ENCODE measurements at regions not wholly inside any gene's neighbourhood (a gene's known extent, or its start where the extent isn't known, plus 50 kb on each side); places are given as distances from the start of the nearest gene placed in this dataset.

DNA sequence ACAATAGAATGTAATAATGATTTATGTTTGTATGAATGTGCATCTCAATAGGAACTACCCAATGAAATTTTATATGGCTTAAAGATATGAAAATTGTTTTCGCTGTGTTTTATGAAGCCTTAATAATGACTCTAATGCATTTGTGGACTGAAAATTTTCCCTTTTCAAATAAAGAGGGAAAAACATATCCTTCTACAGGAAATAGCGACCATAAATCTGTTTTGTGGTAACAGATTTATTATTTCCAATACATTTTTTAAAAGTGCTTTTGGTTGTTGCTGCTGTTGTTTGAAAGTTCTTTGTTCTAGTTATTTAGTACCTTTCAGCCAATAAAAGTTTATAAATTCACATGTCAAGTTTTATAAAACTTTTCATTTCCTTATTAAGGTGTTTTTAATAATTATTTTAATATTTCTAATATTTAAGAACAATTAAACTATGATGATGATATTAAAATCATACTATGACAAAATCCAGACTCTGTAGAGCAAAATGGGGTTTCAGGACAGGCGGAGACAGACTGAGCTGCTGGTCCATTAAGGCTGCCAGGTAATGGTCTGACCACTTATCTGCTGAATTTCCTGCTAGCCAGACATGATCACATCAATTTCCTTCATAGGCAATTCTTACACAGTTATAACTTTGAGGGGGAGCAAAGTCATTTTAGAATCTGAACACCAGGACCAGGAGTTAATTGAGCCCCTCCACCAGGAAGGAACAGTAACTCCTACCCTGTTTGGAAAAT is 65.7 kb upstream of the NEUROD1 start:
- TF ChIP-seq, protein P1, sequence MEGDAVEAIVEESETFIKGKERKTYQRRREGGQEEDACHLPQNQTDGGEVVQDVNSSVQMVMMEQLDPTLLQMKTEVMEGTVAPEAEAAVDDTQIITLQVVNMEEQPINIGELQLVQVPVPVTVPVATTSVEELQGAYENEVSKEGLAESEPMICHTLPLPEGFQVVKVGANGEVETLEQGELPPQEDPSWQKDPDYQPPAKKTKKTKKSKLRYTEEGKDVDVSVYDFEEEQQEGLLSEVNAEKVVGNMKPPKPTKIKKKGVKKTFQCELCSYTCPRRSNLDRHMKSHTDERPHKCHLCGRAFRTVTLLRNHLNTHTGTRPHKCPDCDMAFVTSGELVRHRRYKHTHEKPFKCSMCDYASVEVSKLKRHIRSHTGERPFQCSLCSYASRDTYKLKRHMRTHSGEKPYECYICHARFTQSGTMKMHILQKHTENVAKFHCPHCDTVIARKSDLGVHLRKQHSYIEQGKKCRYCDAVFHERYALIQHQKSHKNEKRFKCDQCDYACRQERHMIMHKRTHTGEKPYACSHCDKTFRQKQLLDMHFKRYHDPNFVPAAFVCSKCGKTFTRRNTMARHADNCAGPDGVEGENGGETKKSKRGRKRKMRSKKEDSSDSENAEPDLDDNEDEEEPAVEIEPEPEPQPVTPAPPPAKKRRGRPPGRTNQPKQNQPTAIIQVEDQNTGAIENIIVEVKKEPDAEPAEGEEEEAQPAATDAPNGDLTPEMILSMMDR (IDR thresholded peaks at IDR 0.05; ENCODE audit: low read length, missing control alignments) = no peak
- no peak for DNase-seq (ENCODE audit: low read depth)
- no peak overlapping the region for H3K4me3 ChIP-seq (replicated peaks; ENCODE audit: low read depth, low read length)

DNA sequence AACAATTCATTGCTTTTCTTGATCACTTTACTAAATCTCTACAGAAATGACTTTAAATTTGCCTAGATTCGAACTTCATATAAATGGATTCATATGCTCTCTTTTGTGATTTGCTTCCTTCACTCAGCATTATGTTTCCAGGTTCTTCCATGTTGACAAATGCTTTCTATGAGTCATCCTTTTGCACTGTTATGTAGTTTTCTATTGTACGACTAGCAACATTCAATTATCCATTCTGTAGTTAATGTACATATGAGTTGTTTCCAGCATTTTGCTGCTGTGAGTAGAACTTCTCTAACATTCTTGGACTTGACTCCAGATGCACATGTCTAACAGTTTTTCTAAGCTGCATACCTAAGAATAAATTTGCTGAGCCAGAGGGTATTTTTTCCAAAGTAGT is 66.5 kb upstream of the NEUROD1 start:
- no peak overlapping the region for H3K4me3 ChIP-seq (replicated peaks; ENCODE audit: low read depth, low read length)
- no peak for DNase-seq (ENCODE audit: low read depth)
- TF ChIP-seq, protein P1 (IDR thresholded peaks at IDR 0.05; ENCODE audit: low read length, missing control alignments) = no peak

DNA sequence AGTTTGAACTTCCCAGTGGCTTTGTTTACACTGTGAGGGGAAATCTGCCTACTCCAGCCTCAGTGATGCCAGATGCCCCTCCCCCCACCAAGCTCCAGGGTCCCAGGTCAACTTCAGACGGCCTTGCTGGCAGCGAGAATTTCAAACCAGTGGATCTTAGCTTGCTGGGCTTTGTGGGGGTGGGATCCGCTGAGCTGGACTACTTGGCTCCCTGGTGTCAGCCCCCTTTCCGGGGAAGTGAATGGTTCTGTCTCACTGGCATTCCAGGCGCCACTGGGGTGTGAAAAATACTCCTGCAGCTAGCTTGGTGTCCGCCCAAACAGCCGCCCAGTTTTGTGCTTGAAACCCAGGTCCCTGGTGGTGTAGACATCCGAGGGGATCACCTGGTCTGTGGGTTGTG is 70.0 kb upstream of the NEUROD1 start:
- DNase-seq (ENCODE audit: low read depth) = no peak
- TF ChIP-seq, protein P1 (IDR thresholded peaks at IDR 0.05; ENCODE audit: low read length, missing control alignments) = no peak
- no peak overlapping the region for H3K4me3 ChIP-seq (replicated peaks; ENCODE audit: low read depth, low read length)

DNA sequence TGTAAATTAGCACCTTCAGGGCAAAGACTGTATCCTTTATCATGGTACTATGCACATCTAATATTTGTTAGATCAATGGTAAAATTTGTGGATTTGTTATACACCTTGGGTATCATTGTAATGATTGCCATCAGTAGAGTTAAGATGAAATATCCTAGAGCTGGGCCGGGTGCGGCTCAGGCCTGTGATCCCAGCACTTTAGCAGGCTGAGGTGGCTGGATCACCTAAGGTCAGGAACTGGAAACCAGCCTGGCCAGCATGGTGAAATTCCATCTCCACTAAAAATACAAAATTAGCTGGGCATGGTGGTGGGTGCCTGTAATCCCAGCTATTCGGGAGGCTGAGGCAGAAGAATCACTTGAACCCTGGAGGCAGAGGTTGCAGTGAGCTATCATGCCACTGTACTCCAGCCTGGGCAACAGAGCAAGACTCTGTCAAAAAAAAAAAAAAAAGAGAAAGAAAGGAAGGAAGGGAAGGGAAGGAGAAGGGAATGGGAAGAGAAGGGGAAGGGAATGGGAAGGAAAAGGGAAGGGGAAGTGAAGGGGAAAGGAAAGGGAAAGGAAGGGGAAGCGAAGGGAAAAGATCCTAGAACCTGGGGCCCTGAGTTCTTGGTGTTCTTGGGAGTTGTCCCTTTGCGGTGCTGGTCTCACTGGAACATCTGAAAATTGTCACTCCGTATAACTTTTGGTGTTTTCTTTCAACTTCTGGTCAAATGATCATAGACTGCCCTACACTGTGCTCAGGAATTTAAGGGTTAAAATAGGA is 71.1 kb upstream of the NEUROD1 start:
- TF ChIP-seq, protein P1 (IDR thresholded peaks at IDR 0.05; ENCODE audit: low read length, missing control alignments) = no peak
- no peak overlapping the region for H3K4me3 ChIP-seq (replicated peaks; ENCODE audit: low read depth, low read length)
- DNase-seq (ENCODE audit: low read depth) = no peak

DNA sequence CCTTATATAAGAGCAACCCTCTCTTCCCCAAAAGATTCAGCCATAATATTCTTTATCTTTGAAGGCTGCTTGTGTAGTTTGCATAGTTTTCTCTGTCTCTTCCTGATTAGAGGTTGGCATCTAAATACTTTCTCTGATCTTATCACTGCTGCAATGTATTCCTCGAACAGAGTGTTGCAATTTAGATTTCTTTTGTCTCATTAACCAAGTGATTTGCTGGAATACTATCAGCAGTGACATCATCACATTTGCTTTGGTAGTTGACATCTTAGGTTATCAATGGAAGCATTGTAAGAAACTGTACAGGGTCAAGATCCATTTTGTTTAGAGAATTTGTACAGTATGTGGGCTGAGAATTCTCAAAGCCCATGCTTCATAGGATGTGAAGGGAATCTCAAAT is 72.0 kb upstream of the NEUROD1 start:
- DNase-seq (ENCODE audit: low read depth) = peak; percentile 23
- TF ChIP-seq, protein P1 (IDR thresholded peaks at IDR 0.05; ENCODE audit: low read length, missing control alignments) = no peak
- H3K4me3 ChIP-seq (replicated peaks; ENCODE audit: low read depth, low read length) = no peak overlapping the region

DNA sequence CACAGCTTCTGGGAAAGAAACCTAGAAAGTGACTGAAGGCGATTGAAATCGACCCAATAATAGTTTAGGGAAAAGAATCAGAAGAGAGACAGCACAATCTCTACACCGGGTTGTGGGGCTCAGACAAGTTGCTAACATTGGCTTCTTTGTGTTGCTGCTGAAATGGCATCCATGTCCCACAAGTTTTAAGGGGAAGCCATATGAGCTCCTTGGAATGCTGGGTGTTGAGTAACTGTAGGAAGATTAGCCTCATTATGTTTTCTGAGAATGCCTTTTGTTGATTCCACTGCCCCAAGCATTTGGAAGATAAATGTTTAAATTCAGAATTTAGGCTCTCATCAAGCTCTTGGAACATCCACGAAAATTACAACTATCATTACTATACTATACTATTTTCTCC is 73.4 kb upstream of the NEUROD1 start:
- no peak for DNase-seq (ENCODE audit: low read depth)
- TF ChIP-seq, protein P1 (IDR thresholded peaks at IDR 0.05; ENCODE audit: low read length, missing control alignments) = no peak
- no peak overlapping the region for H3K4me3 ChIP-seq (replicated peaks; ENCODE audit: low read depth, low read length)

Data from fibroblast of pulmonary artery (primary cell).